Urothelium cell line (cell line): ENCODE measurements at regions not wholly inside any gene's neighbourhood (a gene's known extent, or its start where the extent isn't known, plus 50 kb on each side); places are given as distances from the start of the nearest gene placed in this dataset.

Experiments used
- DNase-seq: peaks from one replicate; pipeline ENCODE4 v3.0.0; 2011; ENCODE audit warnings: low spot score, mixed read lengths
- FAIRE-seq: peaks from 2 replicates; lab custom pipeline; 2011; peaks lifted over from hg19 to GRCh38; lab: Jason Lieb, UNC

DNA sequence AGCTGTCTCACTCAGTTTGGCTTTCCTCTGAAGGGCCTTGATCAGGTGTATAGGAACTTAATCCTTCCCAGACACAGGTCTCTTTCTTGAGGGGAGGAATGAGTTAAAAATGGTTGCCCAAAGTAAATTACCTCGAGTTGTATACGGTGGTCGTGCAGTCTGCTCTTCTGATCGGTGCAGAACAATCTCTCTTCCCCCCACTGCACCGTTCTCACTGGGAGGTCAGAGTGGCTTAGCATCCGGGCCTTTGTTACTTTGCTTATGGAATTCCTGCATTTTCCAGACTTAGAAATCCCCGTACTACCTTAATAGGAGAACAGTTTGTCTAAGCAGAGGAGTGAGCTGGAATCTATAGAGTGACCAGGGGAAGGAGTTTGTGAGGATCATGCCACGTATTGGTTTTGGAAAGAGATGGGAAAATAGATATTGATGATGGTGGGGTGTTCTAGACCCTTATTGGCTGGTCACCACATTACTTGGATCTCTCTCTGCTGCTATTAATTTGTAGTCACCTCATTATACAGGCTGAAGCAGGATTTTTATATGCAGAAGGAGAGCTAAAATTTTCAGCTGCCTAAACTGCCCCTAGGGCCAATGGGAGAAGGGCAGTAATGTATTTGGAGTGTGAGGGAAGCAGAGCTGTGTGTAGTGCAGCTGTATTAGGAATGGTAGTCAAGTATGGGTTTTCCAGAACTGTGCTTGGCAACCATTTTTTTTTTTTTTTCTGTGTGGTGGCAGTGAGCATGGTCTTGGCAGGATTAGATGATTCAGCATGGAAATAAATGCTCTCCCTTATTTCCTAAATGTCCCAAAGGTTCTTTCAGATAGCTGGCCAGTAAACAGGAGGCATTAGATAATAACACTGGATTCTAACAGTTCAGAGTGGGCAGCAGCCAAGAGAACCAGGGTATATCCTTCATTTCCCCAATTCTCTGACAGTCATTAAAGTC lies 81.5 kb downstream of the NDUFS5 start:
- FAIRE-seq, result no peak
- no peak for DNase-seq

DNA sequence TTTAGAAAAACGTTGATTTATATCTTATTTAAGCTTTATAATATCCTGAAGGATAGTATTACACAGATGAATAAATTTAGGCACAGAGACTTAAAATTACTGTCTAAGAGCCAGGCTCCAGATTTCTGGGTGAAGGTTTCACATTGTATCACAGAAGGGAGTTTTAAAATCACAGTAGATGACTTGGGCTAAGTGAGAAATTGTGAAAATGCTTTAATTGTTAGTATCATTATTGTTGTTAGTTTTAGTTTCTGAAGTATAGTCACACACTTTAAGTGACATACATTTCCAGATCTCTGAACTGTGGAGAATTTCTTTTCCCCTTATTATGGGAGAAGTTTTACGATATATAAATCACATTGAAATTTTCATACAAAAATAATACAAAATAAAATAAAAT lies 83.5 kb downstream of the NDUFS5 start:
- no peak for FAIRE-seq

DNA sequence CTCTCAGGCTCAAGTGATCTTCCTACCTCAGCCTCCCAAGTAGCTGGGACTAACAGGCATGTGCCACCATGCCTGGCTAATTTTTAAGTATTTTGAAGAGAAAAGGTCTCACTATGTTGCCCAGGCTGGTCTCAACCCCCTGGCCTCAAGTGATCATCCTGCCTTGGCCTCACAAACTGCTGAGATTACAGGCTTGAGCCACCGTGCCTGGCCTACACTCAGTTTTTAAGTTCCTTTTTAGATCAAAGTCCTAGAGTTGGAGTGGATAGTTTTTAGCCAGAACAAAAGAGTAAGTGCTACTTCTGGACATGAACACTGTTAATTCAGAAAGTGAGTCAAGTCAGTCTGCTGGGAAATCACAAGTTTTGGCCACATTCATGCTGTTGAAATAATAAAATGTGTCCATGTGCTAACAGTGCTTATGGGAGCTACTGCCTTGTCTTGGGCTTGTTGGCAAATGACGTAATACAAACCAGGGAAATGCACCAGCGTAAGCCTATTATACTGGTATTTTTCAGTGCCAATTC lies 84.2 kb downstream of the NDUFS5 start:
- no peak for FAIRE-seq

More for the DNA sequence above, 83.5 kb downstream of the NDUFS5 start:
- no peak for DNase-seq

DNA sequence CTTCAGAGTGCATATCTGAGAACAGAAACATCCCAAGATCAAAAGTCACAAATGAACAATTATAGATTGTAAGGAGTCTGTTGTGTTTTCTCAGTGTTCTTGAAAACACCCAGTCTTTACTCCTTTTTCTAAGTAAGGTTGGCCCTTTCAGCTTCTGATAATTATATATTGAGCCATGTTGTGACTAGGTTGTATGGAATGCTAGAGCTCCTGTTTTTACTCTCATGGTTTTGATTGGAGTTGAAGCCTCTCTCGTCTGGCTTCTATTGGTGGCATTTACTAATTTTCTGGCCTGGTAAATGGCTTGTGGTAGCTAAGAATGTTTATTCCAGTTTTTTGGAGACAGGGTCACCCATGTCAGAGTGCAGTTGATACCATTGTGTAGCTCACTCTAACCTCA lies 84.7 kb downstream of the NDUFS5 start:
- FAIRE-seq (no peak), DNase-seq (no peak)

More for the DNA sequence above, 84.2 kb downstream of the NDUFS5 start:
- DNase-seq, result no peak

DNA sequence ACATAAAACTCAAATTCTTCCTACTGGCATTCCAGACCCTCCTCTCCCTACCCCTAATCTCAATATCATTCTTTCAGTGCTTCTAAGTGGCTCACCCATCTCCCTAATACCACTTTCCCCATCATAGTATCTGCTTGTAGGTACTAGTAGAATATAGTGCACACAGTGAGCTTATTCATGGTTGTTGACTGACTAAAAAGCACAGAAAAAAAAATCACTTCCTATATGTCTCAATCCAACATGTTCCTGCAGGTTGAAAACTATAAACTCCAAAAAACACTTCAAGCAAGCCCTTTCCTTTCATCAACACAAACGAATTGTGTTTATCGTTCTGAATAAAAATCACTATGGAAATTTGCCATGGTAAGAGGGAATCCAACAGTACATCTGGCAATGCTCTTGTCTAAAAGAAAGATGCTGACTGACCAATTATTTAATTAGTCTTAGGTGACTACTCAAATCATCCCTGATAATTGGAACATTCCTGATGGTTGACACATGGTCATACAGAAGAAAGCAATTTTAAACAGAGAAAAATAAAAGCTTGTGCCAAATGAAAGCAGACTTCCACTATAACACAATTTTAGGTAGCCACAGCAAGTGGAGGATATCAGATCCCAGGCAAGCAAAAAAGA lies 87.1 kb downstream of the NDUFS5 start:
- FAIRE-seq (no peak), DNase-seq (no peak)

DNA sequence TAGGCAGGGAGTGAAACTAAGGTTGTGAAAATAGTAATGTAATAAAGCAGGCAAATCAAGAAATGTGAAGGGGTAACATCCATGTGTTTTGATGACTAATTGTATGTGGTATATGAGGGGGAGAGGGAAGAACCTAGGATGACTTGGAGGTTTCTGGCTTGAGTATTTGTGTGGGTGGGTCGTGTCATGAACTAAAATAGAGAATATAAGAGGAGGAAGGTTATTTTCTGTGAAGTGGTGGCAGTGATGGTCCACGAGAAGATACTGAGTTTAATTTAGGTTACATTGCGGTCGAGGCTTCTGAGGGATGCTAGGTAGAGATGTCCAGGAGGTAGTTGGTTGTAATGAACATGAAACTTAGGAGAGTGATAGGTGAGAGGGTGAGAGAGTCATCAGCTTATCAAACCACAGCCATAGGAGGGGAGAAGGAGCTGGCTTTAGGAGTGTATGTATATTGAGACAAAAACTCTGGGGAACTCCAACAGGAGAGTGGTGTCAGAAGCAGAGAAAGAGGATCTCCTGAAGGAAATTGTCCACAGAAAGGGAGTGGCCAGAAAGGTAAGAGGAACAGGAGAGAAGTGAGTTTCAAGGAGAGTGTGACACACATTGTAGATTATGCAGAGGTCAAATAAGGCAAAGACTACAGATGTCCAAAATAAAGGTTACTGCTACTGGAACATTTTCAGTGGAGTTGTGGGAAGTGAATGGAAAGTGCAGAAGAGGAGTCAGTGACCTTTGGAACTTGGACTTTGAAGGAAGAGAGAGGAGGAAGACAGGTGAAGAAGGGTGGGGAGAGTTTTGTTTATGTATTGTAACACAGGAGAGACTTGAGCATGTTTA lies 89.0 kb upstream of the MACF1 start:
- DNase-seq (no peak), FAIRE-seq (no peak)

DNA sequence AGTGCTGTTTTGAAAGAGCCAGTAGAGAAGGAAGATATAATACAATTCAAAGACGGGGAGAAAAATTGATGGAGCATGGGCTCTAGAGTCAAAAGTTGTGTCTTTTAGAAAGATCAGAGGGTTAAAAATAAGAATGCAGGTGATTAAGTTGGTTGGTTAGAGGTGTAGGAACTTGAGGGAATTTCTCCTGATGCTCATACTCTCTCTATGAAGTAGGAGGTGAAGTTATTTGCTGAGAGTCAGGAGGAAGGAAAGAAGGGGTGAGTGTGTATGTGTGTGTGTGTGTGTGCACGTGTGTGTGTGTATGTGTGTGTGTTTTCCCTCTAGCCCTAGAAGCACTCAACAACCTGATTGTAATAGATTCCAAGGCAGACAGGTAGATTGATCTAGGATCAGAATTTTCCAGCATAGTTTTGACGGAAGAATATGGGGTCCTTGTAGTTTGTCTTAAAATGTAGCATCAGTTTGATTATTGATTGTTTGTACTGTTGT lies 88.3 kb upstream of the MACF1 start:
- no peak for DNase-seq
- no peak for FAIRE-seq

DNA sequence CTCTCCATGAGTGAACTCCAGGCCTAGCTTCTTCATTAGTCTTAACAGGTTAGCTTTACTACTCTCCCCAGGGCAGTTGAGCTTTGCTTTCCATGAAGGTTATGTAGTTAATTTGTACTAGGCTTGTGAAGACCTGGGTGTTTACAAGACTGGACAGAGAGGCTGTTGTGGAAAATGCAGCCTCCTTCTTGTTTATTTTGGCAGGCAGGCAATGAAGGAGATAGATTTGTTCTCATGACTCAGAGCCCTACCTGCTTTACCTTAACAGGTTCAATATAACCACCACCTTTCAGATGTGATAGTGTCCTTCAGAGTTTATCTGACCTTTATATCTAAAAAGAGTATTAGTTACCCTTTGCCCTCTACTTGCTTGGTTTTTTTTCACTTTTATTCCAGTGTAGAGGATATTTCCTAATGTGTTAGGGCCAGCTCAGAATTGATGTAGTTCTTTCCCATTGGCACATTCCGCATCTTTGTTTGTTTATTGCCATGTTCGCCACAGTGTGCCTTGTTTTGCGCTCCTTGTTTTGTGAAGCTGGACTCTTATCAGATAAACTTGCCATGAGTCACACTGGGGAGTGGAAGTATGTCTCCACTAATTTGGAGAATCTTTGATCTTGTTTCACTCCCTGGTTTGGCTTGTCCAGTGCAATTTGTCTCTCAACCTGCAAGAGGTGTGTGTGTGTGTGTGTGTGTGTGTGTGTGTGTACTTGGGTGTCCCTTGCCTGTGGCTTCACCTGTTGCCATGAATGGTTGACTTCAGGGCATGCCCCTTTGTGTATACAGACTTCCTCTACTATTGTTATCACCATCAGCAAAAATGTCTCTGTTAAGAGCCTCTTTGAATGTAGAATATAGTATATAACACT lies 87.4 kb upstream of the MACF1 start:
- FAIRE-seq (no peak), DNase-seq (no peak)

DNA sequence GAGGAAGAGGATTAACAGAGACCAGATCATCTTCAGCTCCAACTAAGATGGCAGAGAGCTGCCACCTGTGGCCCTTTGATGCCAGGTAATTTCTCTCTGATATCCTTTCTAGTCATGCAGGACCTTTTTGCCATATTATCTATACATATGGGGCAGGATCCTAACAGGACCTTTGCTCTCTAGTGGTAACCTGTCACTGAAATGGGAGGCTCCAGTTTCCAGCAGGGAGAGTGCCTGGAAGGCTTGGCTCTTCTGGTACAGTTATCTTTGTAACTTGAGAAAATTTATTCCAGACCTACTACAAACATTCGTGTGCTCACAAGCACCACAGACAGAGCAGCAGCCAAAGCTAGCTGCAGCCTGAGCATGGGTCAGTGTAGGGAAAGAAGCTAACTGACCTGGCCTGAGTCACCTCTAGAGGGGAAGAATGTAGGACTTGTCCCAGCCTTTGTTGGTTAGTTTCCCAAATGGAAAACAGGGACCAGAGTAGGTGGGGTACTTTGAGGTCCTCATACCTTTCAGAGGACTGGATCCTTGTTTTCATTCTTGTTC lies 86.5 kb upstream of the MACF1 start:
- FAIRE-seq, result no peak
- DNase-seq, result no peak

DNA sequence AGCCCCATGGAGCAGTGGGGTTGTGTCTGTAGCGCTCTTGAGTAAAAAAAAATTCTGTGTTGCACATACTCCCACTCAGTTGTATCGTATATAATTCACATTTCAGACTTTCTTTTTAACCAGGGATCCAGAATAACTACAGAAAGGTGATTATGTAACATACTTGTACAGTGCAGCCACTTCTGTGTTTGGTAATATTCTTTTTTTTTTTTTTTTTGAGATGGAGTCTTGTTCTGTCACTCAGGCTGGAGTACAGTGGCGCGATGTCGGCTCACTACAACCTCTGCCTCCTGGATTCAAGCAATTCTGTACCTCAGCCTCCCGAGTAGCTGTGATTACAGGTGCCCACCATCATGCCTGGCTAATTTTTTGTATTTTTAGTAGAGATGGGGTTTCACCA lies 82.4 kb upstream of the MACF1 start:
- FAIRE-seq, result no peak
- no peak for DNase-seq

DNA sequence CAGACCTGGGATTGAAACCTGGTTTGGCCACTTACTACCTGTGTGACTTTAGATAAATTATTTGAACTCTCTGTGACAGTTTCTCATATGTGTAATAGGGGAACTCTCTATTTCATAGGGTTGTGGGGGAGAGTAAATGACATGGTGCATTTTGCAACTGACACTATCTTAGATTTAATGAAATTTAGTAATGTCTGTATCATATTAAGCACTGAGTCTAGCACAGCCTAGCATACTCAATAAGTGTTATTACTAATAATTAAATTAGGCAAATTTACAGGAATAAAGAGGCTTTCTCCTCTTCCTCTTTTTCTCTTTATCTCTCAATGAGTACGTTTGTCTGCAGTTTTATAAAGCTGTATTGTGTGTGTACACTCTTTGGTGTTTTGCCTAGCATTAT lies 80.2 kb upstream of the MACF1 start:
- FAIRE-seq (no peak), DNase-seq (no peak)

DNA sequence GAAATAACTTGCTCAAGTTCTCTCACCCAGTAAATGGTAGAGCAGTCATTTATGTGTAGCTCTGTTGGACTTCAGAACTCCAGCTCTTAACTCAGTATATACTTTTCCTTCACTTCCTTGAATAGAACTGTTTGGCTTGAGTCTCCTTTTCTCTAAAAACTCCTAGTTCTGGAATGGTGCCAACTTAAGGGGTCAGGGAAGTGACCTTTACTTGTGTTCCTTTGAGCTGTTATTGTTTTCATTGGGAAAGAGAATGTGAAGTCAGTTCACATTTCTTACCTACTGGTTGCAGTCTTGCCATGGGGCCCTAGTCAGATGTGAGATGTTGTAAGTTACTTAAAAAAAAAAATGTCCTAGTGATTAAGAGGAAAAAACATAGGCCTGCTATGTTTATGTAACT lies 77.0 kb upstream of the MACF1 start:
- FAIRE-seq (no peak), DNase-seq (no peak)

DNA sequence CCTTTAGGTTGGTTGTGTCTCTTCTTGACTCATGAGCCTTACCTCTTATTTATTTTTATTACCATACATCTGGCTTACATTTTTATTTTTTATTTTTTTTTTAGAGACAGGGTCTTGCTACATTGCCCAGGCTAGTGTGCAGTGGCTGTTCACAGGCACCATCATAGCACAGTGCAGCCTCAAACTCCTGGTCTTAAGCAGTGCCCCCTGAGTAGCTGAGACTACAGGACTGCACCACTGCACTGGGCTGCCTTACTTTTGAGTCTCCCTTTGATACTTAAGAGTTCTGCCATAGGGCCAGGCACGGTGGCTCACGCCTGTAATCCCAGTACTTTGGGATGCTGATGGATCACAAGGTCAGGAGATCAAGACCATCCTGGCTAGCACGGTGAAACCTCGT lies 76.4 kb upstream of the MACF1 start:
- no peak for FAIRE-seq

DNA sequence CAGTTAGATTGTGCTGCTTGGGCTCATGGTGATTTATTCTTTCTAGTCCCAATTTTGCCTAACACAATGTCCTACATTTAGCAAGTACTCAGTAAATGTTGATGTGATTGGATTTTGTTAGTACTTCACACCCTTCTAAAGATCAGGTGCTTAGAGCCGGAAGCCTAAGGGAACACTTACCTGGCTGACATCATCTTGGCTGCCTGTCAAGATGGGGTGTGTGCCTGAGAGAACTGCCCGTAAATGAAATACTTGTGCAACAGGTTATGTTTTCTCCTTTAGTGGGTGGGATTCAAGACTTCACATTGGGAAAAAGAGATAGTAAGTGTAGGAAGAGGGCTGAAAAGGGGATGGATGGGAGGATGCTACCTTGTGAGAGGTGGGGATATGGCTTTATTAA lies 75.5 kb upstream of the MACF1 start:
- FAIRE-seq (no peak), DNase-seq (no peak)

More for the DNA sequence above, 76.4 kb upstream of the MACF1 start:
- no peak for DNase-seq

DNA sequence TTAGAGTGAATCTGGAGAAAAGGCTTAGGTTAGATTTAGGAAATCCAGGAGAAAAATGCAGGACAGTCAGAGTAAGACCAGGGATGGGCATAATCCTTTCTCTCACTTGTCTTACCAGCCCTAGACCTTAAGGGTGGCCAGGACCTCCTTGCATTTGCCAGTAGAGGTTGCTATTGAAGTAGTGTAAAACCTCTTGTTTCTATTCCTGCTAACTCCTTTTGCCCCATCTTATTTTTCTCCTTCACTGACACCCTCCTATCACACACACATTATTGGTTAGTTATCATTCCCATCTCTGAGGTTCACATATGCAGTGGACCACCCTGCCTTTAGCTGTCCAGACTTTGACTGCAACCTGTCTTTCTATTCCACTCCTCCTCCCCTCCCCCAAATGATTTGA lies 75.0 kb upstream of the MACF1 start:
- DNase-seq (no peak), FAIRE-seq (no peak)

DNA sequence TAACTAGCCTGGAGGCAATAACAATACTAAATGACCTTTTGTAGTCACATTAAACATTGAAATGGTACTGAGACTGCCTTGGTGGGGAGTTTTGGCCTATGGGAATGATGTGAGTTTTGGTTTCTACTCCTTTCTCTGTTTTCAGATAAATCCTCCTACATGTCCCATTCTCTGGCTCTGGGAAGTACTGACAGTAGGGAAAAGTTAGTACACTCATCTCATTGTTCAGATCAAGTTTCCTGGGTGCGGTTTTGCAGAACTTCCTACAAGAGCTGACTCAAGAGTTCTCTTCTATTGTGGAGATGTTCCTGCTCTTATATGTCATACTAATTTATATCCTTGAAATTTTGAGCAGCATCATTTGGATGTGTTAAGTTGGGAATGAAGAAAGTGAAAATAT lies 74.2 kb upstream of the MACF1 start:
- FAIRE-seq, result no peak
- peak; percentile 48 for DNase-seq

DNA sequence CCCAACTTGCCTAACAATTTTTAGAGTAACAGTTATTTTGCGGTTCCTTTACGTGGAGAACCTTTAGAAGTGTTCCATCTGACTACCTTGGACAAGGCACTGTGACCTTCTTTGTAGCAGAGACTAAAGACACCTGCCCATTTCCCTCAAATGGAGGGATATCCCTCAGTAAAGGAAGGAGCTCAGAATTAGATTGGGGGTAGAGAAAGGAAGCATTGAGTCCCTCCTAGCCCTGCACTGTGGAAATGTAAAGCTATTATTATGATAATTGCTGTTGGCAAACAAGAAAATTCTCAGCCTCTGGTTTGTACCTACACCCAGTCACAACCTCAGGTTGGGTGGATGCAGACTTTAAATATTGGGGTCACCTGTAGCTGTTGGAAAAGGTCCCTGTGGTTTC lies 72.6 kb upstream of the MACF1 start:
- FAIRE-seq, result no peak
- no peak for DNase-seq

DNA sequence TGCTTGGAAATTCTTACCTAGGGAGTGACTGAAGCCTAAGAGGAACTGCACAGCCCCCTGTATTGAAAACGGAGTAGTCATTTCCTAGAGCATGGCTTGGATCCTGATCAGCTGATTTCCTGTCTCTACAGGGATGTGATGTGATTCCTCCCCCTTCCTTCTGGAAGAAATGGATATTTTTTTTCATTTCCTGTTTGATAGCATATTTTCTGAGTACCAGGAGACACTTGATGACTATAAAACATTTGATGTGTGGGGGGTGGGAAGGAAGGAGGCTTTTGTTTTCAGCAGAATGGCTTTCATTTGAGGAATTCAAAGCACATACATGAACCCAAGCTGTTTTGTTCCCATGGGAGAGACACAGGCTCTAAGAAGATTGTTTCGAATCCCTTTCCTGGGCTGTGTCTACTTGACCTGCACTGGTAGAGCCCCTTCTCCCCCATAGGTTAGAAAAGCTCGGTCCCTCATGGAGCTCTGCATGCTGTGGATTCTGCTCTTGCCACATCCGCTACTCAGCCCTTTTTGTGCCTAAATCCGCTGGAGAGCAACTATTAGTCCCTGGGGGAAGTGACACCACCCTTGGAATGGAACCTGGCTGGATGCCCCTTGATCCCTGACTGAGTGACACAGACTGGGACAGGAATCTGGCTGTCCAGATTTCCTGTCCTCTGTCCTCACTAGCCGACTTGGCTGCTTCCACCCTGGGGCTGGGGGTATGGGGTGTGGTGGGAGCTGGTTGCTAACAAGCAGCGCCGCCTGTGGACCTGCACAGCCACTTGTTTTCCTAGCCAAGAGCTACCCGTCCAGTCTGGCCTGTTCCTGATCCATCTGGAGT lies 71.8 kb upstream of the MACF1 start:
- FAIRE-seq, result no peak
- DNase-seq, result no peak

DNA sequence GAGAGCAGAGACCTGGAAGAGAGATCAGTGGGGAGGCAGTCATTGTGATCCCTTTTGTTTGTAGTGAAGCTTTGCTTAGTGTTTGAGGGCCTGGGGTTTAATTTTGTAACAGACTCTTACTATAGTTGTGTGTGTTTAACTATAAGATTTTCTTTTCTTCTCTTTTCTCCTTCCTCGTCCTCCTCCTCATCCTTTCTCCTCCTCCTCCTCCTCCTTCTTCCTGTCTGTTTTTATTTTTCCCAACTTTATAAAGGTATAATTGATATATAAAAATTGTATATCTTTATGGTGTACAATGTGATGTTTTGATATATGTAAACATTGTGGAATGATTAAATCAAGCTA lies 71.2 kb upstream of the MACF1 start:
- FAIRE-seq, result no peak
- no peak for DNase-seq
